HG03196 (cell line): ENCODE measurements at regions not wholly inside any gene's neighbourhood (a gene's known extent, or its start where the extent isn't known, plus 50 kb on each side); places are given as distances from the start of the nearest gene placed in this dataset.
"Not testable (repeated sequence)": the region's sequence is repeated elsewhere in the genome, so short reads cannot be mapped to it uniquely, and the experiment has no call there.

Experiments
- ATAC-seq: cut with Tn5 transposase; IDR thresholded peaks from one replicate; pipeline ENCODE4 v1.9.1; 2021; ENCODE audit not compliant: unreplicated experiment

DNA sequence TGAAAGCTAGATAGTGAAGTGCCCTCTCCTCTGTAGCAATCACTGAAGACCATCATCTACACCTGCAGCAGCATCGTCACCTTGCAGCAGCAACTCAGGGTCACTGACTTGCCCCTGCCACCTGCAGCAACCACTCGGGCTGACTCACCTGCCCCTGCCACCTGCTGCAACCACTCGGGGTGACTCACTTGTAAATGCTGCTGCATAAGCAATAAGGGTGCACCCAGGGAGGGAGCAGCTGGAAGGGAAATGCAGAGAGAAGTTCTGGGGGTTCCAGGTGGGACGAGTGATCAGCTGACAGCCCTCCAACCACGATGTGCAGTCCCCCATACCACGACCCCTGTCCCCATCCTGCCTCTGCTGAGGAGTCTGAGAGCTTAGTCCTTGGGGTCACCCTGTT, 357.1 kb upstream of the SFSWAP start:
- ATAC-seq = no peak

- no peak for ATAC-seq
Measured at GRCh38 chr12:131355361-131356245, 355.3 kb upstream of the SFSWAP start.

- no peak for ATAC-seq
Measured at GRCh38 chr12:131356485-131357184, 354.3 kb upstream of the SFSWAP start.

DNA sequence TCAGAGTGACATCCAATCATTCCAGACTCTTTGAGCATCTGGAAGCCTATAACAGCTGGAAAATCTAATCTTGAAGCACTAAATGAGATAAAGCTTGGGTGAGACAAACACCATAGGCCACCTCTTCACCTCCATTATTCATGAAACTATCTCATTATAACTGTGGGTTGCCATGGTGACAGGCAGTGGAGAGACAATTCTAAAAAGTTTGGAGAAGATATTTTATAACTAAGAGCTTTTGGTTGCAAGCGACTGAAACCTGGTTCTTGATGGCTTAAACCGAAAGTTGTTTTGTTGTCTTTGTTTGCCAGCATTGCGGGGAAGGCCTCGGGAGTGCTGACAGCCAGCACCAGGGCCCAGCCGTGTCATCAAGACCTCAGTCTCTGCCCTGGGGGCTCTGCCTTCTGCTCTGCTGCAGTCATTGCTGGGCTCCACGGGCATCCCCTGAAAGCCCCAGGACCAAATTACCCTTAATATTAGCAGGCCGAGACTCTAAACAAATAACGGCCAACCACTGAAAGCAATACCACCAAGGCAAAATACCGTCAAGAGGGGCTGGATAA, 353.6 kb upstream of the SFSWAP start:
- no peak for ATAC-seq

DNA sequence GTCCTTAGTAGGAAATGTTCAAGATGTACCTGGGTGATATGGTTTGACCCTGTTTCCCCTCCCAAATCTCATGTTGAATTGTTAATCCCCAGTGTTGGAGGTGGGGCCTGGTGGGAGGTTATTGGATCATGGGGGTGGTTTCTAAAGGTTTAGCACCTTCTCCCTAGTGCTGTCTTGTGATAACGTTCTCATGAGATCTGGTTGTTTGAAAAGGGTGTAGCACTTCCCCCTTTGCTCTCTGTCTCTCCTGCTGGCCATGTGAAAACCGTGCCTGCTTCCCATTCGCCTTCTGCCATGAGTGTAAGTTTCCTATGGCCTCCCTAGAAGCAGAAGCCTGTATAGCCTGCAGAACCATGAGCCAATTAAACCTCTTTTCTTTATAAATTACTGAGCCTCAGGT, 353.0 kb upstream of the SFSWAP start:
- no peak for ATAC-seq

DNA sequence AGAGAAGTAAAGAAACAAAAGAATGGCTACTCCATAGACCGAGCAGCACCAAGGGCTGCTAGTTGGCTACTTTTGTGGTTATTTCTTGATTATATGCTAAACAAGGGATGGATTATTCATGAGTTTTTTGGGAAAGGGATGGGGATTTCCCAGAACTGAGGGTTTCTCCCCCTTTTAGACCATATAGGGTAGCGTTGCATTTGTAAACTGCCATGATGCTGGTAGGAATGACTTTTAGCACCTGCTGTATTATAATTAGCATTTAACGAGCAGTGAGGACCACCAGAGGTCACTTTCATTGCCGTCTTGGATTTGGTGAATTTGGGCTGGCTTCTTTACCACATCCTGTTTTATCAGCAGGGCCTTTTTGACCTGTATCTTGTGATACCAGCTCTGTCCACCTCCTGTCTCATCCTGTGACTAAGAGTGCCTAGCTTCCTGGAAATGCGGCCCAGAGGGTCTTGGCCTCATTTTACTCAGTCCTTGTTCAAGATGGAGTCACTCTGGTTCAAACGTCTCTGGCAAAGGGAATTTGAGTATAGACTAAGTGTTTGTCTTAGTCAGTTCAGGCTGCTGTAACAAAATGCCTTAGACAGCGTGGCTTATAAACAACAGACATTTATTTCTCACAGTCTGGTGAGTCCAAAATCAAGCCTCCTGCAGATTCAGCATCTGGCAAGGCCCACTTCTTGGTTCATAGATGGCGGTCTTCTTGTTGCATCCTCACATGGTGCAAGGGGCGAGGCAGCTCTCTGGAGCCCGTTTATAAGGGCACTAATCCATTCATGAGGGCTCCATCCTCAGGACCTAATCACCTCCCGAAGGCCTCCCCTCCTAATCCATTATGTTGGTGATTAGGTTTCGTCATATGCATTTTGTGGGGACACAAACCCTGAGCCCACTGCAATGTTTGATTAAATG, 348.3 kb upstream of the SFSWAP start:
- ATAC-seq = no peak

DNA sequence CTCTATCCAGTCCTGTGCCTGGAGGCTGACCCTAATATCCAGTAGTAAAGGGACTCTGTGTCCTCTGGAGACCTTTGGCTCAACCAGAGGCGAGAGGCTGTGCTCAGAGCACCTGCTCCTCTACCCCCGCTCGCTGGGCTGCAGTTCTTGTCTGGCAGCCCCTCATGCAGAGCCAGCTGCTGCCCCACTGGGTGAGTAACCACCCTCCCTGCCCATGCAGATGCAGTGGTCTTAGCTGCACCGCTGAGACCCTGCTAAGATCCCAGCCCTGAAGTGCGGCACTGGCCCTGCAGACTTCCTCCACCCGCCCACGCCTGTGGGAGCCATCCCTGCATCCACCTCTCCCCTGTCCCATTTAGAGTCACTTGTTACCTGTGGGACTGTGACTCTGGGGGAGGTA, 347.5 kb upstream of the SFSWAP start:
- ATAC-seq = no peak

GRCh38 chr12:131363841-131364495, 346.9 kb upstream of the SFSWAP start:
- no peak for ATAC-seq

GRCh38 chr12:131364903-131365820, 345.7 kb upstream of the SFSWAP start:
- no peak for ATAC-seq

GRCh38 chr12:131365821-131366260, 345.0 kb upstream of the SFSWAP start:
- no peak for ATAC-seq

DNA sequence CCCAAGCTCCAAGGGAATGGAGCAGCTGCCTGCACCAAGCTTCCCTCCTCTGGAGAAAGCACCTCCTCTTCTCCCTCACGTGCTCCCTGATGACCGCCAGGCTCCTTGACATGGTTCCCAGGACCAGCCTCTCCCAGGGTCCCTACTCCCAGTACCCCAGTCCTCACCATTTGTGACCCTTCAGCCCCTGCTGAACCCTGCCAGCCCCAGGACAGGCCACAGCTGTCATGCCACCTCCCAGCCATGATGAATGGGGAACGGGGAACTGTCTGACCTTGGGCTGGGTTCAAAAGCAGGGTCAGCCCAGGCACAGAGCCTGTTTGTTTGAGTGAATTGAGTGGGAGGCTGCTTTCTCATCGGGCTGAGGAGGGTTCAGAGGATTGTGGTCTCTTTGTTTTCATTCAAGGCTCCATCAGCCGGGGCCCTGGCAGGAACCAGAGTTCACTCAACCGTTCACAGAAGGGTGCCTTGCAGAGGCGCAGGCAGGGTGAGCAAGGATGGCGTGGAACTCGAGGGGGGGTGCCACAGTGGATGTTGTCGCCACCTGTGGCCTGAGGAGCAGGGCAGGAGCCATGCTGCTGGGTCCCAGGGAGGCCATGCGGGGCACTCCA, 344.5 kb upstream of the SFSWAP start:
- ATAC-seq = no peak

- ATAC-seq = not testable (repeated sequence)
Measured at GRCh38 chr12:131367067-131367982, 343.6 kb upstream of the SFSWAP start.

- no peak for ATAC-seq
Measured at GRCh38 chr12:131367983-131368667, 342.8 kb upstream of the SFSWAP start.

- ATAC-seq = no peak
Measured at GRCh38 chr12:131368668-131369071, 342.2 kb upstream of the SFSWAP start.

- no peak for ATAC-seq
Measured at GRCh38 chr12:131369094-131369845, 341.6 kb upstream of the SFSWAP start.

GRCh38 chr12:131370321-131370720, 340.6 kb upstream of the SFSWAP start:
- no peak for ATAC-seq
